Adrenal gland (tissue), 9 donors: ENCODE measurements at regions not wholly inside any gene's neighbourhood (a gene's known extent, or its start where the extent isn't known, plus 50 kb on each side); places are given as distances from the start of the nearest gene placed in this dataset.

Source experiments
- DNase-seq, 7 donors: peaks; one replicate each; pipeline ENCODE4 v3.0.0-alpha.2; 2019 to 2020
- H3K27ac ChIP-seq, 5 donors: fragments of 200-600 bp; sonication (generic) in 4 of 5; 1 replicate in 3 of 5; 2 replicates in 2 of 5; pipeline versions ENCODE4 v1.5.1 to v1.8.0; 2016 to 2020; ENCODE audit warnings: mild to moderate bottlenecking in 1 of 5
- H3K27me3 ChIP-seq: fragments of 200-600 bp; 2 replicates; pipeline ENCODE4 v1.8.0; 2021
- H3K36me3 ChIP-seq, 2 donors: fragments of 200-600 bp; replicated peaks in 1 of 2; 1 replicate in 1 of 2; 2 replicates in 1 of 2; pipeline versions ENCODE4 v1.5.1 to v1.8.0; 2018 to 2022
- H3K4me1 ChIP-seq, 2 donors: fragments of 200-600 bp; replicated peaks in 1 of 2; 1 replicate in 1 of 2; 2 replicates in 1 of 2; pipeline versions ENCODE4 v1.5.1 to v1.8.0; 2018 to 2021
- H3K4me3 ChIP-seq, 4 donors: fragments of 200-600 bp; sonication (generic) in 3 of 4; one replicate each; pipeline ENCODE4 v1.5.1; 2016 to 2018
- H3K9me3 ChIP-seq, 3 donors: fragments of 200-600 bp; sonication (generic) in 1 of 3; replicated peaks in 1 of 3; 1 replicate in 2 of 3; 2 replicates in 1 of 3; pipeline versions ENCODE4 v1.5.1 to v1.8.0; 2016 to 2021
- CTCF ChIP-seq, 6 experiments: fragments of 450-650 bp in 4 of 6; fragments of 200-600 bp in 2 of 6; sonication (generic) in 1 of 6; IDR thresholded peaks; 1 replicate in 5 of 6; 2 replicates in 1 of 6; pipeline versions ENCODE4 v1.5.1 to v1.8.0; 2016 to 2021; ENCODE audit warnings: antibody characterized with exemption in 6 of 6, mild to moderate bottlenecking in 2 of 6, moderate library complexity in 1 of 6
- POLR2A ChIP-seq, 2 donors: fragments of 450-650 bp; IDR thresholded peaks; one replicate each; pipeline ENCODE4 v1.6.1; 2017; ENCODE audit warnings: antibody characterized with exemption in 2 of 2, mild to moderate bottlenecking in 2 of 2, moderate library complexity in 1 of 2
- WGBS, 4 donors: extraction: QIAGEN DNeasy Blood & Tissue Kit in 2 of 4; methylation state at CpG; one replicate each; pipeline versions ENCODE4 v1.1.5 to v1.1.7; 2013 to 2017; 5-methylcytosine and 5-hydroxymethylcytosine counted together
- intact Hi-C, 2 donors: fragments of 100-400 bp; cut with DNase I; formaldehyde crosslinking; loops; one replicate each; pipeline versions ENCODE4 v1.14.1 to v1.15.0; 2022 to 2023
- donor health status: healthy with polysubstance abuse.
- donor health status: Bipolar disorder and iron deficiency.
- donor health status: DM: yes; HTN: yes; CAD: no.
- donor health status: DM: no; HTN: no; CAD: no.
- donor health status: DM: no; HTN: no; CAD: no.

GRCh38 chr6:132204591-132204990 lies 196.7 kb downstream of the MOXD1 start:
- Histone ChIP-seq H3K27ac (no peak overlapping the region), H3K4me1 (no peaks in the 10 kb centered on the region), H3K36me3 (no peaks in the 10 kb centered on the region), H3K27me3 (peaks cover 3% of the 10 kb centered on the region), H3K9me3 (no peaks in the 10 kb centered on the region), H3K4me3 (no peak overlapping the region)
- 71 to 89% (median 74%) methylated on average over 4 of the region's 4 CpGs for WGBS, 4 donors
- DNase-seq = no peak
- intact Hi-C loops = no loop called here
- TF ChIP-seq CTCF (IDR thresholded peaks at IDR 0.05) = no peak
- TF ChIP-seq POLR2A (IDR thresholded peaks at IDR 0.05) = no peak

GRCh38 chr6:132202574-132202973 lies 198.7 kb downstream of the MOXD1 start:
- DNase-seq = no peak
- no peaks in the 10 kb centered on the region for H3K4me1 ChIP-seq
- no peak overlapping the region for H3K4me3 ChIP-seq
- no peaks in the 10 kb centered on the region for H3K9me3 ChIP-seq
- no peak for TF ChIP-seq CTCF (IDR thresholded peaks at IDR 0.05)
- no peak for TF ChIP-seq POLR2A (IDR thresholded peaks at IDR 0.05)
- no peaks in the 10 kb centered on the region for H3K27me3 ChIP-seq
- 51 to 70% (median 61%) methylated on average over 4 of the region's 4 CpGs for whole genome bisulfite sequencing, 4 donors
- no peak overlapping the region for H3K27ac ChIP-seq
- intact Hi-C loops = no loop called here
- no peaks in the 10 kb centered on the region for H3K36me3 ChIP-seq

GRCh38 chr6:132199343-132199742 lies 201.9 kb downstream of the MOXD1 start:
- intact Hi-C loops = no loop called here
- H3K27ac ChIP-seq = no peak overlapping the region
- WGBS, 4 donors = 63 to 72% (median 66%) methylated on average over 3 of the region's 3 CpGs

GRCh38 chr6:132198896-132199295 lies 202.4 kb downstream of the MOXD1 start:
- H3K27ac ChIP-seq = no peak overlapping the region
- H3K36me3 ChIP-seq = no peaks in the 10 kb centered on the region
- no peaks in the 10 kb centered on the region for H3K27me3 ChIP-seq
- H3K9me3 ChIP-seq = no peaks in the 10 kb centered on the region
- no peak for DNase-seq
- H3K4me1 ChIP-seq = no peaks in the 10 kb centered on the region
- intact Hi-C loops = no loop called here
- no peak overlapping the region for H3K4me3 ChIP-seq
- TF ChIP-seq CTCF (IDR thresholded peaks at IDR 0.05) = no peak
- TF ChIP-seq POLR2A (IDR thresholded peaks at IDR 0.05) = no peak
- WGBS, 4 donors = 81 to 85% (median 82%) methylated on average over 2 of the region's 2 CpGs

More at GRCh38 chr6:132199343-132199742, 201.9 kb downstream of the MOXD1 start:
- Histone ChIP-seq H3K4me3 (no peak overlapping the region), H3K36me3 (no peaks in the 10 kb centered on the region), H3K4me1 (no peaks in the 10 kb centered on the region), H3K9me3 (no peaks in the 10 kb centered on the region), H3K27me3 (no peaks in the 10 kb centered on the region)
- no peak for DNase-seq
- TF ChIP-seq POLR2A (IDR thresholded peaks at IDR 0.05) = no peak
- TF ChIP-seq CTCF (IDR thresholded peaks at IDR 0.05) = no peak
